ENCODE measurements at regions not wholly inside any gene's neighbourhood (a gene's known extent, or its start where the extent isn't known, plus 50 kb on each side); places are given as distances from the start of the nearest gene placed in this dataset.

GRCh38 chr2:65514555-65515195 is 82.3 kb upstream of the SPRED2 start:
- no peak for ATAC-seq
- DNase-seq, result no peak
- Histone ChIP-seq H3K4me3 (no peak overlapping the region), H3K9me3 (no peaks in the 10 kb centered on the region), H3K27me3 (no peaks in the 10 kb centered on the region), H3K4me1 (no peaks in the 10 kb centered on the region), H3K36me3 (no peaks in the 10 kb centered on the region), H3K27ac (no peak overlapping the region)
- no peak for TF ChIP-seq POLR2A (IDR thresholded peaks at IDR 0.05)
- TF ChIP-seq CTCF (IDR thresholded peaks at IDR 0.05 in 4 of 5, conservative IDR thresholded peaks at IDR 0.05 in 1 of 5), result no peak
- in situ Hi-C loops (cut with MboI; ENCODE audit: low sequenced_read_pairs in 4 of 4) (no loop called here), intact Hi-C loops (cut with DNase I; ENCODE audit: low total_unique reads) (no loop called here)

GRCh38 chr2:65512783-65513182 is 80.4 kb upstream of the SPRED2 start:
- no peak for TF ChIP-seq POLR2A (IDR thresholded peaks at IDR 0.05)
- no peak for TF ChIP-seq CTCF (IDR thresholded peaks at IDR 0.05 in 4 of 5, conservative IDR thresholded peaks at IDR 0.05 in 1 of 5)
- H3K4me3 ChIP-seq, result no peak overlapping the region
- H3K9me3 ChIP-seq, result no peaks in the 10 kb centered on the region
- intact Hi-C loops (cut with DNase I; ENCODE audit: low total_unique reads) (no loop called here), in situ Hi-C loops (cut with MboI; ENCODE audit: low sequenced_read_pairs in 4 of 4) (no loop called here)
- no peaks in the 10 kb centered on the region for H3K4me1 ChIP-seq
- no peaks in the 10 kb centered on the region for H3K36me3 ChIP-seq
- no peak overlapping the region for H3K27ac ChIP-seq
- H3K27me3 ChIP-seq, result no peaks in the 10 kb centered on the region
- no peak for ATAC-seq
- DNase-seq, result no peak

GRCh38 chr2:65511306-65511705 is 78.9 kb upstream of the SPRED2 start:
- H3K9me3 ChIP-seq, result no peaks in the 10 kb centered on the region
- H3K4me1 ChIP-seq, result no peaks in the 10 kb centered on the region
- ATAC-seq (no peak), DNase-seq (no peak)
- no peak overlapping the region for H3K4me3 ChIP-seq
- H3K27ac ChIP-seq, result no peak overlapping the region
- in situ Hi-C loops (cut with MboI; ENCODE audit: low sequenced_read_pairs in 4 of 4) (no loop called here), intact Hi-C loops (cut with DNase I; ENCODE audit: low total_unique reads) (no loop called here)
- no peaks in the 10 kb centered on the region for H3K36me3 ChIP-seq
- no peaks in the 10 kb centered on the region for H3K27me3 ChIP-seq
- no peak for TF ChIP-seq POLR2A (IDR thresholded peaks at IDR 0.05)
- no peak for TF ChIP-seq CTCF (IDR thresholded peaks at IDR 0.05 in 4 of 5, conservative IDR thresholded peaks at IDR 0.05 in 1 of 5)

- no peak for DNase-seq
- in situ Hi-C loops (cut with MboI; ENCODE audit: low sequenced_read_pairs in 4 of 4), result no loop called here
- H3K4me3 ChIP-seq, result no peak overlapping the region
These were observed 75.8 kb upstream of the SPRED2 start for GRCh38 chr2:65508225-65508624.

More at GRCh38 chr2:65508225-65508624, 75.8 kb upstream of the SPRED2 start:
- H3K4me1 ChIP-seq, result no peaks in the 10 kb centered on the region
- TF ChIP-seq CTCF (IDR thresholded peaks at IDR 0.05 in 4 of 5, conservative IDR thresholded peaks at IDR 0.05 in 1 of 5), result no peak
- TF ChIP-seq POLR2A (IDR thresholded peaks at IDR 0.05), result no peak
- ATAC-seq, result no peak
- no peaks in the 10 kb centered on the region for H3K36me3 ChIP-seq
- intact Hi-C loops (cut with DNase I; ENCODE audit: low total_unique reads), result no loop called here
- no peaks in the 10 kb centered on the region for H3K9me3 ChIP-seq
- H3K27me3 ChIP-seq, result no peaks in the 10 kb centered on the region
- no peak overlapping the region for H3K27ac ChIP-seq
